ENCODE measurements at regions not wholly inside any gene's neighbourhood (a gene's known extent, or its start where the extent isn't known, plus 50 kb on each side); places are given as distances from the start of the nearest gene placed in this dataset.

GRCh38 chr1:34606504-34606903 lies 148.3 kb upstream of the GJB5 start:
- H3K4me1 Mint-ChIP-seq (ENCODE audit: insufficient read depth, unreplicated experiment): no peaks in the 10 kb centered on the region
- H3K9me3 Mint-ChIP-seq (ENCODE audit: unreplicated experiment): no peaks in the 10 kb centered on the region
- intact Hi-C loops (cut with micrococcal nuclease): no loop called here
- H3K27ac Mint-ChIP-seq (ENCODE audit: low read depth, unreplicated experiment): no peak overlapping the region
- H3K4me3 Mint-ChIP-seq (ENCODE audit: unreplicated experiment): no peak overlapping the region
- no peaks in the 10 kb centered on the region for H3K36me3 Mint-ChIP-seq (ENCODE audit: insufficient read depth, unreplicated experiment)
- DNase-seq (ENCODE audit: unreplicated experiment): no peak
- no TSS peak for BruUV-seq (replicated peaks)
- TF ChIP-seq CTCF (IDR thresholded peaks at IDR 0.05; ENCODE audit: unreplicated experiment): no peak
- ChIA-PET CTCF (interaction anchor here (0.6 to 0.7 kb wide), 2 partner anchors 11 to 41 kb away, joined by 3 read pairs; no protein-coding TSS in a partner anchor), POLR2A (no interaction called here)
- peaks cover 72% of the 10 kb centered on the region for H3K27me3 Mint-ChIP-seq (ENCODE audit: insufficient read depth, unreplicated experiment)

- ChIA-PET POLR2A (interaction anchor here (0.6 kb wide), 1 partner anchor 10 kb away, joined by 3 read pairs; no protein-coding TSS in a partner anchor), CTCF (interaction anchor here (0.6 to 0.8 kb wide), 2 partner anchors 18 to 738 kb away, joined by 6 read pairs; no protein-coding TSS in a partner anchor)
- BruUV-seq (replicated peaks): no TSS peak
- H3K27me3 Mint-ChIP-seq (ENCODE audit: insufficient read depth, unreplicated experiment): peaks cover 78% of the 10 kb centered on the region
- no peak for TF ChIP-seq CTCF (IDR thresholded peaks at IDR 0.05; ENCODE audit: unreplicated experiment)
- DNase-seq (ENCODE audit: unreplicated experiment): no peak
- H3K27ac Mint-ChIP-seq (ENCODE audit: low read depth, unreplicated experiment): no peak overlapping the region
- no peaks in the 10 kb centered on the region for H3K4me1 Mint-ChIP-seq (ENCODE audit: insufficient read depth, unreplicated experiment)
- H3K4me3 Mint-ChIP-seq (ENCODE audit: unreplicated experiment): no peak overlapping the region
- H3K9me3 Mint-ChIP-seq (ENCODE audit: unreplicated experiment): no peaks in the 10 kb centered on the region
- intact Hi-C loops (cut with micrococcal nuclease): no loop called here
- no peaks in the 10 kb centered on the region for H3K36me3 Mint-ChIP-seq (ENCODE audit: insufficient read depth, unreplicated experiment)
These were observed 144.8 kb upstream of the GJB5 start for GRCh38 chr1:34610063-34610462.

GRCh38 chr1:34611571-34611970 lies 143.3 kb upstream of the GJB5 start:
- H3K36me3 Mint-ChIP-seq (ENCODE audit: insufficient read depth, unreplicated experiment): no peaks in the 10 kb centered on the region
- intact Hi-C loops (cut with micrococcal nuclease): no loop called here
- H3K4me3 Mint-ChIP-seq (ENCODE audit: unreplicated experiment): no peak overlapping the region
- BruUV-seq (replicated peaks): no TSS peak
- POLR2A ChIA-PET: no interaction called here
- H3K4me1 Mint-ChIP-seq (ENCODE audit: insufficient read depth, unreplicated experiment): no peaks in the 10 kb centered on the region
- no peak for DNase-seq (ENCODE audit: unreplicated experiment)
- TF ChIP-seq CTCF (IDR thresholded peaks at IDR 0.05; ENCODE audit: unreplicated experiment): no peak
- H3K27ac Mint-ChIP-seq (ENCODE audit: low read depth, unreplicated experiment): no peak overlapping the region
- CTCF ChIA-PET: no interaction called here
- no peaks in the 10 kb centered on the region for H3K9me3 Mint-ChIP-seq (ENCODE audit: unreplicated experiment)
- peaks cover 76% of the 10 kb centered on the region for H3K27me3 Mint-ChIP-seq (ENCODE audit: insufficient read depth, unreplicated experiment)

GRCh38 chr1:34612091-34612827 lies 142.6 kb upstream of the GJB5 start:
- Mint-ChIP-seq H3K4me3 (ENCODE audit: unreplicated experiment) (no peak overlapping the region), H3K9me3 (ENCODE audit: unreplicated experiment) (no peaks in the 10 kb centered on the region), H3K36me3 (ENCODE audit: insufficient read depth, unreplicated experiment) (no peaks in the 10 kb centered on the region), H3K27ac (ENCODE audit: low read depth, unreplicated experiment) (no peak overlapping the region), H3K4me1 (ENCODE audit: insufficient read depth, unreplicated experiment) (no peaks in the 10 kb centered on the region), H3K27me3 (ENCODE audit: insufficient read depth, unreplicated experiment) (peaks cover 83% of the 10 kb centered on the region)
- intact Hi-C loops (cut with micrococcal nuclease): no loop called here
- no peak for DNase-seq (ENCODE audit: unreplicated experiment)
- ChIA-PET POLR2A (no interaction called here), CTCF (no interaction called here)
- BruUV-seq (replicated peaks): no TSS peak
- no peak for TF ChIP-seq CTCF (IDR thresholded peaks at IDR 0.05; ENCODE audit: unreplicated experiment)

All from MCF 10A (cell line).